ENCODE measurements at regions not wholly inside any gene's neighbourhood (a gene's known extent, or its start where the extent isn't known, plus 50 kb on each side); places are given as distances from the start of the nearest gene placed in this dataset.

DNA sequence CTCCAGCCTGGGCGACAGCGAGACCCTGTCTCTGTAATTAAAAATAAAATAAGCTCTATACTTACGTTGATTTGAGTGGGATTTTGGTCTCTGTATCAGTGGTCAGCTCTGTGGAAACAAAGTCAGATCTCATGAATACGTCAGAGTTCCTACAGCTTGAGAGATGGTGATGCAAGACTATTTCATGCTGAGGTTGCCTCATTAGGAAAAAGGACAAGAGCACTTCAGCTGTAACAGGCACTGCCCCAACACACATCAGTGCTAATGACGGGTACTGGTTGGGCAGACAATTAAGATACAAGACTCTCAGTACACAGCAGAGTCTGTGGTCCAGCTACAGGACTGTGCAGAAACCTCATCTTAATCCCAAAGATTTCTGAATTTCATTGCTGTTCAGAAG, 246.4 kb upstream of the AMIGO2 start:
- TF ChIP-seq, protein P1, sequence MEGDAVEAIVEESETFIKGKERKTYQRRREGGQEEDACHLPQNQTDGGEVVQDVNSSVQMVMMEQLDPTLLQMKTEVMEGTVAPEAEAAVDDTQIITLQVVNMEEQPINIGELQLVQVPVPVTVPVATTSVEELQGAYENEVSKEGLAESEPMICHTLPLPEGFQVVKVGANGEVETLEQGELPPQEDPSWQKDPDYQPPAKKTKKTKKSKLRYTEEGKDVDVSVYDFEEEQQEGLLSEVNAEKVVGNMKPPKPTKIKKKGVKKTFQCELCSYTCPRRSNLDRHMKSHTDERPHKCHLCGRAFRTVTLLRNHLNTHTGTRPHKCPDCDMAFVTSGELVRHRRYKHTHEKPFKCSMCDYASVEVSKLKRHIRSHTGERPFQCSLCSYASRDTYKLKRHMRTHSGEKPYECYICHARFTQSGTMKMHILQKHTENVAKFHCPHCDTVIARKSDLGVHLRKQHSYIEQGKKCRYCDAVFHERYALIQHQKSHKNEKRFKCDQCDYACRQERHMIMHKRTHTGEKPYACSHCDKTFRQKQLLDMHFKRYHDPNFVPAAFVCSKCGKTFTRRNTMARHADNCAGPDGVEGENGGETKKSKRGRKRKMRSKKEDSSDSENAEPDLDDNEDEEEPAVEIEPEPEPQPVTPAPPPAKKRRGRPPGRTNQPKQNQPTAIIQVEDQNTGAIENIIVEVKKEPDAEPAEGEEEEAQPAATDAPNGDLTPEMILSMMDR (IDR thresholded peaks at IDR 0.05; ENCODE audit: insufficient read depth, low read length, poor library complexity, severe bottlenecking) = no peak
- no peak for TF ChIP-seq EZH2phosphoT487 (conservative IDR thresholded peaks at IDR 0.05; ENCODE audit: low read length)
